ENCODE measurements at regions not wholly inside any gene's neighbourhood (a gene's known extent, or its start where the extent isn't known, plus 50 kb on each side); places are given as distances from the start of the nearest gene placed in this dataset.

DNA sequence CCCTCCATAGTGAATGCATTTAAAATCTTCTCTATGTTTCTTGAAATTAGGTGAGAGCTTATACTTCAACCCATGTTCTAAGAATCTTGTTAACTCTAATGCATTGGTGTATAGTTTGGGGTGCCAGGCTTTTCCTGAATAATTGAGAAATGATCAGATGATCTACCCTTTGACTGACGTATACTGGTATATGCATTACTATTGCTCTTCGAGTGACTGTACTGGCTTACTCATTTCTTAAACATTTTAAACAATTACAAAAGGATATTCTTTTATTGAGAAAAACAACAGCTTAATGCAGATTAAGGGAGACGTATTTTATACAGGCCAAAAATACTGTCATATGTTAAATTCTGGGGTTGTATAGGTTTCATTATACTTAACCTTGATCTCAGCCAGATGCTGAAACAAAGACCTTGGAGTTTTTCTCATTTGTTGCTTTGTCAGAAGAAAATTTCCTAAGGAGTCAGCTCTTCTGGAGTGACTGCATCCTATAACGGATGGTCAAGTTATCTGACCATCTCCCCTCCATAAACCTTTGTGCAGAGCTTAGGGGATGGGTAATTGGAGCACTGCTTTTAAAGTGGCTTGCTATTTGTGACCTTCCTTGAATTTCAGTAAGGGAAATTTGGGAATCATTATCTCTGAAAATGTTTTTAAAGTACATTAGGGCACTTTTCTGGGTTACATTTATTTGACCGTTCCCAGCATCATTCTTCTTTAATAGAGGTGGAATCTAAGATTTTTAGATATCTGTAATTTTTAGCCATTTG lies 507.6 kb downstream of the PCNX1 start:
- TF ChIP-seq, protein P1, sequence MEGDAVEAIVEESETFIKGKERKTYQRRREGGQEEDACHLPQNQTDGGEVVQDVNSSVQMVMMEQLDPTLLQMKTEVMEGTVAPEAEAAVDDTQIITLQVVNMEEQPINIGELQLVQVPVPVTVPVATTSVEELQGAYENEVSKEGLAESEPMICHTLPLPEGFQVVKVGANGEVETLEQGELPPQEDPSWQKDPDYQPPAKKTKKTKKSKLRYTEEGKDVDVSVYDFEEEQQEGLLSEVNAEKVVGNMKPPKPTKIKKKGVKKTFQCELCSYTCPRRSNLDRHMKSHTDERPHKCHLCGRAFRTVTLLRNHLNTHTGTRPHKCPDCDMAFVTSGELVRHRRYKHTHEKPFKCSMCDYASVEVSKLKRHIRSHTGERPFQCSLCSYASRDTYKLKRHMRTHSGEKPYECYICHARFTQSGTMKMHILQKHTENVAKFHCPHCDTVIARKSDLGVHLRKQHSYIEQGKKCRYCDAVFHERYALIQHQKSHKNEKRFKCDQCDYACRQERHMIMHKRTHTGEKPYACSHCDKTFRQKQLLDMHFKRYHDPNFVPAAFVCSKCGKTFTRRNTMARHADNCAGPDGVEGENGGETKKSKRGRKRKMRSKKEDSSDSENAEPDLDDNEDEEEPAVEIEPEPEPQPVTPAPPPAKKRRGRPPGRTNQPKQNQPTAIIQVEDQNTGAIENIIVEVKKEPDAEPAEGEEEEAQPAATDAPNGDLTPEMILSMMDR (conservative IDR thresholded peaks at IDR 0.05): no peak
- TF ChIP-seq EZH2 (IDR thresholded peaks at IDR 0.05; ENCODE audit: low read depth): no peak

Measured in PC-9 (cell line).